Prostate gland (tissue), 2 donors: ENCODE measurements at regions not wholly inside any gene's neighbourhood (a gene's known extent, or its start where the extent isn't known, plus 50 kb on each side); places are given as distances from the start of the nearest gene placed in this dataset.

Source experiments
- CTCF ChIP-seq, 4 experiments: fragments of 200-600 bp in 2 of 4; fragments of 450-650 bp in 2 of 4; sonication (generic) in 2 of 4; IDR thresholded peaks; 1 replicate in 3 of 4; 2 replicates in 1 of 4; pipeline ENCODE4 v1.5.1; 2016 to 2019; ENCODE audit warnings: antibody characterized with exemption in 4 of 4, mild to moderate bottlenecking in 2 of 4, moderate library complexity in 2 of 4
- POLR2A ChIP-seq: fragments of 450-650 bp; IDR thresholded peaks from one replicate; pipeline ENCODE4 v1.6.1; 2016; ENCODE audit warnings: antibody characterized with exemption, mild to moderate bottlenecking

GRCh38 chr5:125317536-125317995 is 571.1 kb upstream of the ZNF608 start:
- TF ChIP-seq CTCF (IDR thresholded peaks at IDR 0.05): no peak
- no peak for TF ChIP-seq POLR2A
